NCI-H1436 (cell line): ENCODE measurements at regions not wholly inside any gene's neighbourhood (a gene's known extent, or its start where the extent isn't known, plus 50 kb on each side); places are given as distances from the start of the nearest gene placed in this dataset.
"Not testable (repeated sequence)": the region's sequence is repeated elsewhere in the genome, so short reads cannot be mapped to it uniquely, and the experiment has no call there.

Experiments used
- DNase-seq: peaks from one replicate; lab custom pipeline; 2025; lab: John Stamatoyannopoulos, UW

DNA sequence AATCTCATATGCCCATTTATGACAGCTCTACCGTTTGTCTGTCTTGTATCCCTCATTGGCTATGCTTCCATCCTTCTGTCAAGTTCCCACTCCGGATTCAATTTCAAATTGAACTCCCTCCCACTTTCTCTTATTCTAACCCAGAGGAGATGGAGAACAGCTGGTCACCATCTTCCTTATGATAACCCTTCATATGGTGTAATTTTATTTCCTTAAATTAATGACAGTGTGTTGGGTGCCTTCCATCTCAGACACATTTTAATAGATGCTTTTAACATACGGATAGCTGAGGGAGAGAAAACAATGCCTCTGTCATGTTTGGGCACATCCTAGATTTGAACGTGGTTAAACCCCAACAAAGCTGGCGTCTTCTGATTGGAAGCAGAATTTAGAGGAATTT, 103.0 kb upstream of the PLXNA2 start:
- no peak for DNase-seq

GRCh38 chr1:208349694-208350330, 105.6 kb upstream of the PLXNA2 start:
- peak; percentile 56 for DNase-seq

DNA sequence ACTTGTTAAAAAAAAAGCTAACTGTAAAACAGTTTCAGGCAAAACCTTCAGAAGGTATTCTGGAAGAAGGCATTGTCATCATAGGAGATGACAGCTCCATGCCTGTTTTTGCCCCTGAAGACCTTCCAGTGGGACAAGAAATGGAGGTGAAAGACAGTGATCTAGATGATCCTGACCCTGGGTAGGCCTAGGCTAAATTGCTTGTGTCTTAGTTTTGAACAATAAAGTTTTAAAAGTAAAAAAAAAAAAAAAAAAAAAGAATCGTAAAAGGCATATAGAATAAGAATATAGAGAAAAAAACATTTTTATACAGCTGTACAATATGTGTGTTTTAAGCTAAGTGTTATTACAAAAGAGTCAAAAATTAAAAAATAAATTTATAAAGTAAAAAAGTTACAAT, 106.6 kb upstream of the PLXNA2 start:
- no peak for DNase-seq

DNA sequence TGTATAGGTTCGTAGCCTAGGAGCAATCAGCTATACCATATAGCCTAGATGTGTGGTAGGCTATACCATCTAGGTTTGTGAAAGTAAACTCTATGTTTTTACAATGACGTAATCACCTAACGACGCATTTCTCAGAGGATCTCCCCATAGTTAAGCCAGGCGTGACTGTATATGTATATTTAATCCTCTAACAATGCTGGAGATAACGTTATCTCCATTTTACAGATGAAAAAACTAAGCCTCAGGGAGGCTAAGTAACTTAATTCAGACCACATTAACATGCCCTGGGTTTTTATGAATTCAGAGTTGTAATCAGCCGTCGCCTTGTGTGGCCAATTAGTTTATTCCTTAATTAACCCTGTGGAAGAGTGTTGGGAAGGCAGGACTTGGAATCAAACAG, 107.7 kb upstream of the PLXNA2 start:
- DNase-seq = no peak

- DNase-seq = not testable (repeated sequence)
These were observed 109.6 kb upstream of the PLXNA2 start for GRCh38 chr1:208353797-208354196.

GRCh38 chr1:208357644-208358507, 113.7 kb upstream of the PLXNA2 start:
- no peak for DNase-seq

- DNase-seq = no peak
These were observed 114.5 kb upstream of the PLXNA2 start for GRCh38 chr1:208358651-208359050.

DNA sequence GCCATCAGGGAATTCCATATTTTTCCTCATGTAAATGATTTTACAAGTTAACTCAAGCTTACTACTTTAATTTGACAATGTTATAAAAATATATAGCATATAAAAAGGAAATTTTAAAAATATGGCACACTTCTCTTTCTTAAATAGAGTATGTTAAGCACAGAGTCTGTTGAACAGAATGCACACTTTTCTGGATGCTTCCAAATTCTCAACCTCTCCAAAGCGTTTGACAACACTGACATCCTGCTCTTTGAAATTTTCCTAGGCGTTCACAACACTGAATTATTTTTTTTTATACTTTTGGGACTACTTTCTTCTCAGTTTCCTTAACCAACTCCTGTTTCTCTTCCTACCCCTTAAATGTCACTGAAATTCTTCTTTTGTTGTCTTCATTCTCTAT, 117.8 kb upstream of the PLXNA2 start:
- DNase-seq = no peak

GRCh38 chr1:208366559-208366958, 122.4 kb upstream of the PLXNA2 start:
- no peak for DNase-seq

GRCh38 chr1:208369045-208369444, 124.9 kb upstream of the PLXNA2 start:
- DNase-seq = no peak

- no peak for DNase-seq
These were observed 125.5 kb upstream of the PLXNA2 start for GRCh38 chr1:208369658-208370057.

DNA sequence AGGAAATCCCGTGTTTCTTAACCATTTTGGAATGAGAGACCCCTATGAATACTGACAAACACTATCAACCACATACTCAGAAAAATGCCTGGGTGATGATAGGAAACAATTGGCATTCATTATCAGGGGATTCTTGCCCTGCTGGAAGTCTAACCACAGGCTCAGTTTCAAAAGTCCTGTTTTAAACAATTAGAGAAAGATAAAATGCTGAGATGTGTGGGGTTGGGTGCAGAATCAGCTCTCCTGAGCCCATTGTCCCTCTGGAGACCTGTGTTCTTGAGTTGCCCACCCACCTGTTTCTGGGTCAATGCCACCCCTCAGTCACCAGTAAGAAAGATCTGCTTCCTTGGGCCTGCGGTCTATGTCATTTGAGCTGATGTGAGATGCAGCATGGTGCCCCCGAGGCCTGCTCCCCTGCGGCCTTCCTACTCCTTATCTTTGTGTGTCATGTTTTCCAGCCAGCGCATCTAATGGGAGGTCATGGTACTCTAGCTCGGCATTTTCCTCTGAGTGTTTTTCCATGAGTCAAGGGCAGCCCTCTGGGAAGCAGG, 130.3 kb upstream of the PLXNA2 start:
- no peak for DNase-seq

- DNase-seq = no peak
These were observed 137.3 kb upstream of the PLXNA2 start for GRCh38 chr1:208381481-208381880.

- peak; percentile 77 for DNase-seq
These were observed 144.0 kb upstream of the PLXNA2 start for GRCh38 chr1:208387908-208388811.

DNA sequence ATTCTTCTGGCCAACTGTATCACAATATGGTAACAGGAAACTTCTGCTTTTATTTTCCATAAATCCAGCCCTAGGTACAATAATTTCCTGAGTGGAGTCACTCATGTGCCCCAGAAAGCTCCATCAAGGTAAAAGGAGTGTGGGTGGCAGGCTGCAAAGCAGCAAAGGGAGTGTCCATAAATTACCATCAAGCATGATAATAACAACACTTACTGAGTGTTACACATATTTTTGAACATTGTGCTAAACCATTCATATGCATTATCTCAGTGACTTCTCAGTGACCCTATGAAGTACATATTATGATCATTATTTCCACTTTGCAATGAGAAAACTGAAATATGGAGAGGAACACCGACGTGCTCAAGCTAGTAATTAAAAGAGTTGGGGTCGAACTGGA, 149.2 kb upstream of the PLXNA2 start:
- no peak for DNase-seq

DNA sequence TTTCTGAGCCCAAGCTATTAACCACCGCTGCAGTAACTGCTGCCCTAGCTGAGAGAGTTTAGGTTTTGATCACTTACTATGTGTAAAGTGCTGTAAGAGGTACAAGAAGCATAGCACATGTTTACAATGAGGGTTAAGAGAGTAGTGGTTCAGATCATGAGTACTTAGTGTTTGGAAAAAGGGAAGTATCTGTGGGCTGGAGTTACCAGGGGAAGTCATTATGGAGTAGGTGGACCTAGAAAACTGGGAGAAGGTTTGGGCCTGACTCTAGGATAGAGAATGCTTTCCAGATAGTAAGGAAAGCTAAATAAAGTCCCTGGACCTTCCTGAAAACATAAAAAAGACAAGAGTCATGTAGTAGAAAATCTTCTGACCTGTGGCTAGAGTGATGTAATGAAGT, 149.6 kb upstream of the PLXNA2 start:
- DNase-seq = no peak

DNA sequence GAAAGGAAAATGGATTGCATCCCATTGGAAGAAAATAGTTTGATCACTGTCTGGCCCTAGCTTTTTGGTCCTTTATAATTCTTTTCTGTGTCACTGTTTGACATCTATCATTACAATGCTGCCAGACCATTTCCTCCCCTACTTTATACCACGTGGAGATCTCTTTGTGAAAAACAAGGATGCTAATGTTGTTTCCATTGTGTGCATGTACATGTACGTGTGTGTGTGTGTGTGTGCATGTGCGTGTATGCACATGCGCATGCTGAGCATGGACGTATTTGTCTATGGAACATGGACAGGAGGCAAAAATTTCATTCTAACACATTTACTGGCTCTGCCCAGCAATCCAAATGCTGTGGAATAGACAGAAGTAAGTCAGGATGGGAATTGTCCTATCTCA, 153.1 kb upstream of the PLXNA2 start:
- no peak for DNase-seq

DNA sequence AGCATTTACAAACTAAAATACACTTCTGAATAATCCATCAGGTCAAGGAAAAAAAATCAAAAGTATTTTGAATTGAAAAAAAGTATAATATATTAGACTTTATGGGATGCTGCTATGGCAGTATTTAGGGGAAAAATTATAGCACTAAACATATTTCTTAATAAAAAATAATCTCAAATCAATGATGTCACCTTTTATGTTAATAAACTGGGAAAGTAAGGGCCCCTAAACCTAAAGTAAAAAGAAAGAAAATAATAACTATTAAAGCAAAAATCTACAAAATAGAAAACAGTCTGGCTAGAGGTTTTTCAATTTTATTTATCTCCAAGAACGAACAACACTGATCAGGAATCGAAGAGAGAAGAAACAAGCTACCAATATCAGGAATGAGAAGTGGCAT, 160.8 kb upstream of the PLXNA2 start:
- no peak for DNase-seq

DNA sequence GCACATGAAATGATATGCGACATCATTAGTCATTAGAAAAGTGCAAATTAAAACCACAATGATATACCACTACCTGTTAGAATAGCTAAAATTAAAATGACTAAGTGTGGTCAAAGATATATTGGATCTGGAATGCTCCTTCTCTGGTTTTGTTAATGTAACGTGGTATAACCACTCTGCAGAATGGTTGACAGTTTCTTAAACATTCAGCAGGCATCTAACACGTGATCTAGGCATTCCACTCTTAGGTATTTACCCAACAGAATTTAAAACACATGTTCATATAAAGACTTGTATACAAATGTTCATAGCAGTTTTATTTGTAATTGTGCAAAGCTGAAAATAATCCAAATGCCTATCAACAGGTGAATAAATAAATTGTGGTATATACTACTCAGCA, 165.0 kb upstream of the PLXNA2 start:
- DNase-seq = no peak

- DNase-seq = no peak
These were observed 166.2 kb upstream of the PLXNA2 start for GRCh38 chr1:208410409-208410808.

- DNase-seq = no peak
These were observed 168.8 kb upstream of the PLXNA2 start for GRCh38 chr1:208413006-208413405.

- no peak for DNase-seq
These were observed 174.5 kb upstream of the PLXNA2 start for GRCh38 chr1:208418667-208419066.
